GM21529 (cell line): ENCODE measurements at regions not wholly inside any gene's neighbourhood (a gene's known extent, or its start where the extent isn't known, plus 50 kb on each side); places are given as distances from the start of the nearest gene placed in this dataset.
"Not testable (repeated sequence)": the region's sequence is repeated elsewhere in the genome, so short reads cannot be mapped to it uniquely, and the experiment has no call there.

Source experiments
- ATAC-seq: cut with Tn5 transposase; IDR thresholded peaks from one replicate; pipeline ENCODE4 v1.9.1; 2021; ENCODE audit not compliant: unreplicated experiment

GRCh38 chr2:236912326-236913120, 173.2 kb upstream of the COPS8 start:
- no peak for ATAC-seq

- ATAC-seq = no peak
Measured at GRCh38 chr2:236915186-236915585, 170.5 kb upstream of the COPS8 start.

- ATAC-seq = no peak
Measured at GRCh38 chr2:236915726-236916125, 170.0 kb upstream of the COPS8 start.

- no peak for ATAC-seq
Measured at GRCh38 chr2:236916181-236916580, 169.5 kb upstream of the COPS8 start.

- no peak for ATAC-seq
Measured at GRCh38 chr2:236916651-236917050, 169.0 kb upstream of the COPS8 start.

- no peak for ATAC-seq
Measured at GRCh38 chr2:236917164-236917563, 168.5 kb upstream of the COPS8 start.

- no peak for ATAC-seq
Measured at GRCh38 chr2:236918545-236918944, 167.1 kb upstream of the COPS8 start.

GRCh38 chr2:236919209-236919608, 166.5 kb upstream of the COPS8 start:
- no peak for ATAC-seq

- ATAC-seq = not testable (repeated sequence)
Measured at GRCh38 chr2:236919801-236920379, 165.8 kb upstream of the COPS8 start.

GRCh38 chr2:236922061-236922460, 163.6 kb upstream of the COPS8 start:
- no peak for ATAC-seq

GRCh38 chr2:236928380-236929037, 157.2 kb upstream of the COPS8 start:
- no peak for ATAC-seq

GRCh38 chr2:236932831-236933361, 152.8 kb upstream of the COPS8 start:
- ATAC-seq = no peak

GRCh38 chr2:236934166-236934565, 151.5 kb upstream of the COPS8 start:
- ATAC-seq = no peak

- no peak for ATAC-seq
Measured at GRCh38 chr2:236934656-236935055, 151.0 kb upstream of the COPS8 start.

- no peak for ATAC-seq
Measured at GRCh38 chr2:236935083-236935482, 150.6 kb upstream of the COPS8 start.

GRCh38 chr2:236935631-236936445, 149.9 kb upstream of the COPS8 start:
- no peak for ATAC-seq

- no peak for ATAC-seq
Measured at GRCh38 chr2:236936446-236936940, 149.2 kb upstream of the COPS8 start.

- no peak for ATAC-seq
Measured at GRCh38 chr2:236938126-236938525, 147.6 kb upstream of the COPS8 start.

GRCh38 chr2:236939271-236939670, 146.4 kb upstream of the COPS8 start:
- ATAC-seq = no peak

- ATAC-seq = no peak
Measured at GRCh38 chr2:236939721-236940231, 145.9 kb upstream of the COPS8 start.

- no peak for ATAC-seq
Measured at GRCh38 chr2:236940497-236940896, 145.2 kb upstream of the COPS8 start.
